ENCODE measurements at regions not wholly inside any gene's neighbourhood (a gene's known extent, or its start where the extent isn't known, plus 50 kb on each side); places are given as distances from the start of the nearest gene placed in this dataset.

- no peak for TF ChIP-seq SIN3A (IDR thresholded peaks at IDR 0.05; ENCODE audit: borderline replicate concordance, insufficient read depth, low read length)
- TF ChIP-seq TAF1 (IDR thresholded peaks at IDR 0.05; ENCODE audit: borderline replicate concordance, insufficient read depth, low read length): no peak
- TF ChIP-seq REST (IDR thresholded peaks at IDR 0.05; ENCODE audit: insufficient read depth in 1 of 2, low read depth in 2 of 2, low read length in 2 of 2): no peak
- no peak for TF ChIP-seq FOXP2 (optimal IDR thresholded peaks at IDR 0.05; ENCODE audit: borderline replicate concordance, extremely low read depth, extremely low read length, insufficient read depth)
- TF ChIP-seq POLR2AphosphoS5 (IDR thresholded peaks at IDR 0.05; ENCODE audit: low read depth, low read length): no peak
Measured at GRCh38 chrX:94361241-94361640, 687.2 kb downstream of the FAM133A start.

GRCh38 chrX:94365736-94366135 lies 691.7 kb downstream of the FAM133A start:
- TF ChIP-seq POLR2AphosphoS5 (IDR thresholded peaks at IDR 0.05; ENCODE audit: low read depth, low read length) (no peak), REST (IDR thresholded peaks at IDR 0.05; ENCODE audit: insufficient read depth in 1 of 2, low read depth in 2 of 2, low read length in 2 of 2) (no peak), TAF1 (IDR thresholded peaks at IDR 0.05; ENCODE audit: borderline replicate concordance, insufficient read depth, low read length) (no peak), SIN3A (IDR thresholded peaks at IDR 0.05; ENCODE audit: borderline replicate concordance, insufficient read depth, low read length) (no peak), FOXP2 (optimal IDR thresholded peaks at IDR 0.05; ENCODE audit: borderline replicate concordance, extremely low read depth, extremely low read length, insufficient read depth) (no peak)

- TF ChIP-seq SIN3A (IDR thresholded peaks at IDR 0.05; ENCODE audit: borderline replicate concordance, insufficient read depth, low read length) (no peak), FOXP2 (optimal IDR thresholded peaks at IDR 0.05; ENCODE audit: borderline replicate concordance, extremely low read depth, extremely low read length, insufficient read depth) (no peak), POLR2AphosphoS5 (IDR thresholded peaks at IDR 0.05; ENCODE audit: low read depth, low read length) (no peak), REST (IDR thresholded peaks at IDR 0.05; ENCODE audit: insufficient read depth in 1 of 2, low read depth in 2 of 2, low read length in 2 of 2) (no peak), TAF1 (IDR thresholded peaks at IDR 0.05; ENCODE audit: borderline replicate concordance, insufficient read depth, low read length) (no peak)
Measured at GRCh38 chrX:94366616-94367015, 692.6 kb downstream of the FAM133A start.

- TF ChIP-seq TAF1 (IDR thresholded peaks at IDR 0.05; ENCODE audit: borderline replicate concordance, insufficient read depth, low read length) (no peak), SIN3A (IDR thresholded peaks at IDR 0.05; ENCODE audit: borderline replicate concordance, insufficient read depth, low read length) (no peak), POLR2AphosphoS5 (IDR thresholded peaks at IDR 0.05; ENCODE audit: low read depth, low read length) (no peak), REST (IDR thresholded peaks at IDR 0.05; ENCODE audit: insufficient read depth in 1 of 2, low read depth in 2 of 2, low read length in 2 of 2) (no peak), FOXP2 (optimal IDR thresholded peaks at IDR 0.05; ENCODE audit: borderline replicate concordance, extremely low read depth, extremely low read length, insufficient read depth) (no peak)
Measured at GRCh38 chrX:94389044-94389443, 715.0 kb downstream of the FAM133A start.

- TF ChIP-seq FOXP2 (optimal IDR thresholded peaks at IDR 0.05; ENCODE audit: borderline replicate concordance, extremely low read depth, extremely low read length, insufficient read depth) (no peak), TAF1 (IDR thresholded peaks at IDR 0.05; ENCODE audit: borderline replicate concordance, insufficient read depth, low read length) (no peak), SIN3A (IDR thresholded peaks at IDR 0.05; ENCODE audit: borderline replicate concordance, insufficient read depth, low read length) (no peak), REST (IDR thresholded peaks at IDR 0.05; ENCODE audit: insufficient read depth in 1 of 2, low read depth in 2 of 2, low read length in 2 of 2) (no peak), POLR2AphosphoS5 (IDR thresholded peaks at IDR 0.05; ENCODE audit: low read depth, low read length) (no peak)
Measured at GRCh38 chrX:94400488-94400887, 726.5 kb downstream of the FAM133A start.
